Lower leg skin (tissue), 3 donors: ENCODE measurements at regions not wholly inside any gene's neighbourhood (a gene's known extent, or its start where the extent isn't known, plus 50 kb on each side); places are given as distances from the start of the nearest gene placed in this dataset.

Experiments used
- CTCF ChIP-seq, 3 donors: fragments of 450-650 bp; IDR thresholded peaks; one replicate each; pipeline ENCODE4 v1.5.1; 2016; ENCODE audit warnings: antibody characterized with exemption in 3 of 3, mild to moderate bottlenecking in 3 of 3, moderate library complexity in 2 of 3
- POLR2A ChIP-seq, 2 donors: fragments of 450-650 bp; IDR thresholded peaks; one replicate each; pipeline ENCODE4 v1.6.1; 2016 to 2017; ENCODE audit warnings: antibody characterized with exemption in 2 of 2, mild to moderate bottlenecking in 1 of 2, moderate library complexity in 1 of 2

GRCh38 chr4:133440404-133440803 lies 291.3 kb downstream of the PCDH10 start:
- TF ChIP-seq CTCF (IDR thresholded peaks at IDR 0.05) = no peak
- TF ChIP-seq POLR2A (IDR thresholded peaks at IDR 0.05) = no peak
